IMR-90 (cell line): ENCODE measurements at regions not wholly inside any gene's neighbourhood (a gene's known extent, or its start where the extent isn't known, plus 50 kb on each side); places are given as distances from the start of the nearest gene placed in this dataset.

ENCODE experiments used
- ATAC-seq: fragments of 200-7000 bp; cut with Tn5 transposase; 2 replicates; pipeline ENCODE4 v1.9.1; 2020; ENCODE audit warnings: low read depth, mild to moderate bottlenecking, moderate library complexity
- BruUV-seq: library from RNA; stranded (reverse); fragments of 400-500 nt; replicated peaks from 2 replicates; lab custom pipeline; 2021; lab: Mats Ljungman, UMichigan
- CTCF ChIA-PET: fragments of 300-600 bp; formaldehyde crosslinking; extraction: SDS; loops from one replicate; lab custom pipeline; 2021; ENCODE audit warnings: antibody characterized with exemption; lab: Yijun Ruan, JAX
- POLR2A ChIA-PET: fragments of 300-600 bp; sonication (Branson Sonifier 250); formaldehyde crosslinking; loops from one replicate; lab custom pipeline; 2022; ENCODE audit warnings: antibody characterized with exemption; ENCODE audit not compliant: unreplicated experiment; lab: Charles Lee
- DNase-seq: peaks from one replicate; pipeline ENCODE4 v3.0.0; 2013
- H2AFZ ChIP-seq: replicated peaks from 2 replicates; pipeline ENCODE3; 2013; ENCODE audit warnings: low read length, mild to moderate bottlenecking; ENCODE audit not compliant: poor library complexity
- H2AK5ac ChIP-seq: 2 replicates; pipeline ENCODE4 v1.6.1; 2013; ENCODE audit warnings: low read depth, low read length, inconsistent platforms
- H2AK9ac ChIP-seq: replicated peaks from 2 replicates; pipeline ENCODE3; 2013; ENCODE audit warnings: mild to moderate bottlenecking, low read depth, low read length, moderate library complexity; ENCODE audit not compliant: poor library complexity
- H2BK120ac ChIP-seq: 2 replicates; pipeline ENCODE4 v1.6.1; 2013; ENCODE audit warnings: low read depth, low read length, inconsistent platforms
- H2BK15ac ChIP-seq: 3 replicates; pipeline ENCODE4 v1.6.1; 2013; ENCODE audit warnings: low read depth, low read length, inconsistent platforms
- H2BK20ac ChIP-seq: 2 replicates; pipeline ENCODE4 v1.6.1; 2013; ENCODE audit warnings: low read depth, mild to moderate bottlenecking, inconsistent platforms, low read length, moderate library complexity
- H2BK5ac ChIP-seq: 2 replicates; pipeline ENCODE4 v1.6.1; 2013; ENCODE audit warnings: mild to moderate bottlenecking, low read depth, low read length, inconsistent platforms; ENCODE audit not compliant: poor library complexity, severe bottlenecking
- H3K14ac ChIP-seq: replicated peaks from 2 replicates; pipeline ENCODE4 v1.6.1; 2013; ENCODE audit warnings: low read depth, low read length, inconsistent platforms
- H3K18ac ChIP-seq: 2 replicates; pipeline ENCODE4 v1.6.1; 2013; ENCODE audit warnings: low read depth, low read length, control low read depth
- H3K23ac ChIP-seq: 2 replicates; pipeline ENCODE4 v1.6.1; 2013; ENCODE audit warnings: low read depth, low read length, inconsistent platforms
- H3K27ac ChIP-seq: 2 replicates; pipeline ENCODE4 v1.5.1; 2013; ENCODE audit warnings: mild to moderate bottlenecking, control low read depth, low read length; ENCODE audit not compliant: insufficient read depth
- H3K27me3 ChIP-seq: 2 replicates; pipeline ENCODE4 v1.6.1; 2013; ENCODE audit warnings: low read length; ENCODE audit not compliant: control insufficient read depth, insufficient read depth
- H3K36me3 ChIP-seq: 2 replicates; pipeline ENCODE4 v1.6.1; 2013; ENCODE audit warnings: low read length, mixed read lengths; ENCODE audit not compliant: control insufficient read depth, insufficient read depth
- H3K4ac ChIP-seq: 2 replicates; pipeline ENCODE4 v1.6.1; 2013; ENCODE audit warnings: low read depth, low read length, inconsistent platforms
- H3K4me1 ChIP-seq: 2 replicates; pipeline ENCODE4 v1.6.1; 2013; ENCODE audit warnings: low read length, mixed read lengths; ENCODE audit not compliant: control insufficient read depth, insufficient read depth
- H3K4me2 ChIP-seq: 2 replicates; pipeline ENCODE4 v1.6.1; 2013; ENCODE audit warnings: low read depth, mild to moderate bottlenecking, control low read depth, low read length, moderate library complexity
- H3K4me3 ChIP-seq: 2 replicates; pipeline ENCODE4 v1.5.1; 2013; ENCODE audit warnings: low read depth, mild to moderate bottlenecking, control low read depth, low read length, moderate library complexity; ENCODE audit not compliant: insufficient read depth
- H3K56ac ChIP-seq: 2 replicates; pipeline ENCODE4 v1.6.1; 2013; ENCODE audit warnings: low read length, inconsistent platforms; ENCODE audit not compliant: insufficient read depth; ENCODE audit errors: extremely low read depth
- H3K79me1 ChIP-seq, 2 experiments: 2 replicates each; pipeline ENCODE4 v1.6.1; 2013; ENCODE audit warnings: low read length in 2 of 2, inconsistent platforms in 1 of 2, low read depth in 1 of 2
- H3K9ac ChIP-seq: 2 replicates; pipeline ENCODE4 v1.6.1; 2013; ENCODE audit warnings: low read depth, low read length, control low read depth
- H3K9me1 ChIP-seq: 2 replicates; pipeline ENCODE4 v1.6.1; 2013; ENCODE audit warnings: low read length, inconsistent platforms; ENCODE audit not compliant: insufficient read depth
- H3K9me3 ChIP-seq: 2 replicates; pipeline ENCODE4 v1.6.1; 2013; ENCODE audit warnings: low read length; ENCODE audit not compliant: control insufficient read depth, insufficient read depth
- H4K20me1 ChIP-seq: 2 replicates; pipeline ENCODE4 v1.6.1; 2013; ENCODE audit warnings: low read length, inconsistent platforms; ENCODE audit not compliant: insufficient read depth
- H4K5ac ChIP-seq: 2 replicates; pipeline ENCODE4 v1.6.1; 2013; ENCODE audit warnings: mild to moderate bottlenecking, low read depth, low read length, control low read depth
- H4K8ac ChIP-seq, 2 experiments: 2 replicates each; pipeline ENCODE4 v1.6.1; 2013; ENCODE audit warnings: low read depth in 2 of 2, low read length in 2 of 2, control low read depth in 1 of 2, inconsistent platforms in 1 of 2
- H4K91ac ChIP-seq: 2 replicates; pipeline ENCODE4 v1.6.1; 2013; ENCODE audit warnings: low read depth, low read length, inconsistent platforms; ENCODE audit not compliant: insufficient read depth
- BHLHE40 ChIP-seq: fragments of 150-350 bp; IDR thresholded peaks from 2 replicates; pipeline ENCODE4 v1.6.1; 2016; ENCODE audit warnings: mild to moderate bottlenecking, low read depth, low read length
- CHD1 ChIP-seq: IDR thresholded peaks from 2 replicates; pipeline ENCODE4 v1.6.1; 2012; ENCODE audit warnings: low read depth, low read length, improper control_type of control experiment
- CTCF ChIP-seq: conservative IDR thresholded peaks from 2 replicates; pipeline ENCODE4 v1.5.1; 2012; ENCODE audit warnings: mild to moderate bottlenecking, low read depth, low read length, improper control_type of control experiment
- ELK1 ChIP-seq: fragments of 150-350 bp; IDR thresholded peaks from 2 replicates; pipeline ENCODE4 v1.6.1; 2016; ENCODE audit warnings: low read depth, mild to moderate bottlenecking, low read length, moderate library complexity, borderline replicate concordance
- FOS ChIP-seq: fragments of 150-350 bp; IDR thresholded peaks from 2 replicates; pipeline ENCODE4 v1.6.1; 2016; ENCODE audit warnings: low read depth, low read length
- MAFK ChIP-seq: IDR thresholded peaks from 2 replicates; pipeline ENCODE4 v1.6.1; 2012; ENCODE audit warnings: low read depth, low read length, improper control_type of control experiment
- MXI1 ChIP-seq: IDR thresholded peaks from 2 replicates; pipeline ENCODE4 v1.6.1; 2012; ENCODE audit warnings: low read depth, mild to moderate bottlenecking, low read length, moderate library complexity, borderline replicate concordance
- POLR2A ChIP-seq: IDR thresholded peaks from 2 replicates; pipeline ENCODE4 v1.6.1; 2012; ENCODE audit warnings: mild to moderate bottlenecking, low read depth, low read length
- RCOR1 ChIP-seq: IDR thresholded peaks from 2 replicates; pipeline ENCODE4 v1.6.1; 2012; ENCODE audit warnings: mild to moderate bottlenecking, low read length, improper control_type of control experiment; ENCODE audit not compliant: insufficient replicate concordance
- USF2 ChIP-seq: fragments of 150-350 bp; IDR thresholded peaks from 2 replicates; pipeline ENCODE4 v1.6.1; 2017; ENCODE audit warnings: mild to moderate bottlenecking, antibody characterized with exemption, low read length, low read depth
- WGBS, 2 experiments: methylation state at CpG; one replicate each; pipeline versions ENCODE4 v1.1.5 to v1.1.7; 2013; ENCODE audit warnings: missing lambda C conversion rate in 2 of 2; ENCODE audit not compliant: insufficient read length in 1 of 2; ENCODE audit errors: extremely low coverage in 2 of 2; 5-methylcytosine and 5-hydroxymethylcytosine counted together
- dilution Hi-C: fragments of 300-500 bp; cut with HindIII; formaldehyde crosslinking; loops from one replicate; pipeline ENCODE4 v1.14.3; 2018; ENCODE audit warnings: low sequenced_read_pairs; ENCODE audit not compliant: unreplicated experiment
- in situ Hi-C: fragments of 300-500 bp; cut with MboI; formaldehyde crosslinking; loops from 3 replicates; pipeline ENCODE4 v1.14.3; 2019; ENCODE audit warnings: low sequenced_read_pairs, inconsistent platforms, mixed read lengths
- intact Hi-C: fragments of 100-400 bp; cut with micrococcal nuclease; formaldehyde crosslinking; loops from 2 replicates; pipeline ENCODE4 v1.10.0; 2022

- no CpG with 5 or more reads among the region's 2 CpGs for WGBS, 2 experiments
- H3K4me3 ChIP-seq = no peak overlapping the region
- no peak overlapping the region for H2BK120ac ChIP-seq
- no peak overlapping the region for H2AFZ ChIP-seq
- H3K4me2 ChIP-seq = no peak overlapping the region
- H3K36me3 ChIP-seq = no peaks in the 10 kb centered on the region
- no peak overlapping the region for H3K18ac ChIP-seq
- no TSS peak for BruUV-seq
- H3K79me1 ChIP-seq = no peaks in the 10 kb centered on the region
- dilution Hi-C loops = no loop called here
- in situ Hi-C loops = no loop called here
- H3K9me3 ChIP-seq = no peaks in the 10 kb centered on the region
- H2AK9ac ChIP-seq = no peak overlapping the region
- H2BK15ac ChIP-seq = no peak overlapping the region
- H3K23ac ChIP-seq = no peak overlapping the region
- no peak overlapping the region for H3K27ac ChIP-seq
- DNase-seq (no peak), ATAC-seq (no peak)
- TF ChIP-seq POLR2A (no peak), BHLHE40 (no peak), MAFK (no peak), CHD1 (no peak), ELK1 (no peak), RCOR1 (no peak), CTCF (no peak), USF2 (no peak), FOS (no peak), MXI1 (no peak)
- no peak overlapping the region for H2BK20ac ChIP-seq
- intact Hi-C loops = no loop called here
- no peak overlapping the region for H2AK5ac ChIP-seq
- no peak overlapping the region for H4K8ac ChIP-seq
- no peak overlapping the region for H3K9ac ChIP-seq
- no peak overlapping the region for H3K56ac ChIP-seq
- H3K14ac ChIP-seq = no peak overlapping the region
- no peak overlapping the region for H4K5ac ChIP-seq
- H3K4ac ChIP-seq = no peak overlapping the region
- H3K27me3 ChIP-seq = no peaks in the 10 kb centered on the region
- H2BK5ac ChIP-seq = no peak overlapping the region
- H4K91ac ChIP-seq = no peak overlapping the region
- ChIA-PET CTCF (no interaction called here), POLR2A (no interaction called here)
- H3K4me1 ChIP-seq = no peaks in the 10 kb centered on the region
- no peaks in the 10 kb centered on the region for H3K9me1 ChIP-seq
- no peaks in the 10 kb centered on the region for H4K20me1 ChIP-seq
Observed at GRCh38 chr16:64012166-64012565, 1109.7 kb downstream of the CDH11 start.
